ENCODE measurements at regions not wholly inside any gene's neighbourhood (a gene's known extent, or its start where the extent isn't known, plus 50 kb on each side); places are given as distances from the start of the nearest gene placed in this dataset.

DNA sequence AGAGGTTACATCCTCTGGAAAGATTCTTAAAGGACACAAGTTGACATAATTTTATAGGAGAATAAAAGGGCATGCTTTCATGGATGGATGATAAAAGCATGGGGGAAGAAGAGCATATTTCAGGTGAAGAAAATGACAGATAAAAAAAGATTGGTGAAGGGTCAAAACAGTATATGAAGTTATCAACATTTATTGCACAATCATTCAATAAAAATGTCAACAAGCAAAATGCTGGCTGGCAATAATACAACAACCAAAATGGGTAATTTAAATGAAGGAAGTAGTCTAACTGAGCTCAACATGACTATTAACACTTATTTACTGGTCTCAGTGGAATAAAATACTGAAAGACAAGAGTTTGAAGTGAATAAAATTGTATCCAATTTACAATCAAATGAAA lies 696.7 kb downstream of the SQOR start:
- no peaks in the 10 kb centered on the region for H3K4me1 ChIP-seq (ENCODE audit: control insufficient read depth in 4 of 4, insufficient read depth in 4 of 4, low read length in 3 of 4)
- no peak overlapping the region for H3K27ac ChIP-seq (ENCODE audit: low read depth in 1 of 2, low read length in 2 of 2)
- H3K9me3 ChIP-seq (ENCODE audit: control insufficient read depth in 4 of 4, low read length in 3 of 4), result no peaks in the 10 kb centered on the region
- no peak overlapping the region for H3K4me3 ChIP-seq (ENCODE audit: low read depth in 1 of 3, low read length in 3 of 3)
- TF ChIP-seq, protein P1, sequence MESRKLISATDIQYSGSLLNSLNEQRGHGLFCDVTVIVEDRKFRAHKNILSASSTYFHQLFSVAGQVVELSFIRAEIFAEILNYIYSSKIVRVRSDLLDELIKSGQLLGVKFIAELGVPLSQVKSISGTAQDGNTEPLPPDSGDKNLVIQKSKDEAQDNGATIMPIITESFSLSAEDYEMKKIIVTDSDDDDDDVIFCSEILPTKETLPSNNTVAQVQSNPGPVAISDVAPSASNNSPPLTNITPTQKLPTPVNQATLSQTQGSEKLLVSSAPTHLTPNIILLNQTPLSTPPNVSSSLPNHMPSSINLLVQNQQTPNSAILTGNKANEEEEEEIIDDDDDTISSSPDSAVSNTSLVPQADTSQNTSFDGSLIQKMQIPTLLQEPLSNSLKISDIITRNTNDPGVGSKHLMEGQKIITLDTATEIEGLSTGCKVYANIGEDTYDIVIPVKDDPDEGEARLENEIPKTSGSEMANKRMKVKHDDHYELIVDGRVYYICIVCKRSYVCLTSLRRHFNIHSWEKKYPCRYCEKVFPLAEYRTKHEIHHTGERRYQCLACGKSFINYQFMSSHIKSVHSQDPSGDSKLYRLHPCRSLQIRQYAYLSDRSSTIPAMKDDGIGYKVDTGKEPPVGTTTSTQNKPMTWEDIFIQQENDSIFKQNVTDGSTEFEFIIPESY (IDR thresholded peaks at IDR 0.05), result no peak
- TF ChIP-seq JUND (IDR thresholded peaks at IDR 0.05) (no peak), YY1 (IDR thresholded peaks at IDR 0.05) (no peak), FOXA1 (IDR thresholded peaks at IDR 0.05) (no peak), NR2F2 (IDR thresholded peaks at IDR 0.05) (no peak), EGR1 (IDR thresholded peaks at IDR 0.05; ENCODE audit: low read depth in 2 of 2) (no peak), ATF3 (IDR thresholded peaks at IDR 0.05) (no peak), RAD21 (IDR thresholded peaks at IDR 0.05) (no peak), TAF1 (conservative IDR thresholded peaks at IDR 0.05) (no peak), GABPA (IDR thresholded peaks at IDR 0.05 in 1 of 2, conservative IDR thresholded peaks at IDR 0.05 in 1 of 2) (no peak)
- TF ChIP-seq, protein P2, sequence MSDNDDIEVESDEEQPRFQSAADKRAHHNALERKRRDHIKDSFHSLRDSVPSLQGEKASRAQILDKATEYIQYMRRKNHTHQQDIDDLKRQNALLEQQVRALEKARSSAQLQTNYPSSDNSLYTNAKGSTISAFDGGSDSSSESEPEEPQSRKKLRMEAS (IDR thresholded peaks at IDR 0.05), result no peak
- H3K27me3 ChIP-seq (ENCODE audit: control insufficient read depth in 4 of 4, insufficient read depth in 4 of 4, low read length in 3 of 4), result no peaks in the 10 kb centered on the region
- no peaks in the 10 kb centered on the region for H3K36me3 ChIP-seq (ENCODE audit: control insufficient read depth in 4 of 4, insufficient read depth in 3 of 4, low read depth in 1 of 4, low read length in 3 of 4)
- H3K9ac ChIP-seq (ENCODE audit: low read depth in 1 of 2, low read length in 2 of 2), result no peak overlapping the region
- no peak for DNase-seq (ENCODE audit: low spot score)

DNA sequence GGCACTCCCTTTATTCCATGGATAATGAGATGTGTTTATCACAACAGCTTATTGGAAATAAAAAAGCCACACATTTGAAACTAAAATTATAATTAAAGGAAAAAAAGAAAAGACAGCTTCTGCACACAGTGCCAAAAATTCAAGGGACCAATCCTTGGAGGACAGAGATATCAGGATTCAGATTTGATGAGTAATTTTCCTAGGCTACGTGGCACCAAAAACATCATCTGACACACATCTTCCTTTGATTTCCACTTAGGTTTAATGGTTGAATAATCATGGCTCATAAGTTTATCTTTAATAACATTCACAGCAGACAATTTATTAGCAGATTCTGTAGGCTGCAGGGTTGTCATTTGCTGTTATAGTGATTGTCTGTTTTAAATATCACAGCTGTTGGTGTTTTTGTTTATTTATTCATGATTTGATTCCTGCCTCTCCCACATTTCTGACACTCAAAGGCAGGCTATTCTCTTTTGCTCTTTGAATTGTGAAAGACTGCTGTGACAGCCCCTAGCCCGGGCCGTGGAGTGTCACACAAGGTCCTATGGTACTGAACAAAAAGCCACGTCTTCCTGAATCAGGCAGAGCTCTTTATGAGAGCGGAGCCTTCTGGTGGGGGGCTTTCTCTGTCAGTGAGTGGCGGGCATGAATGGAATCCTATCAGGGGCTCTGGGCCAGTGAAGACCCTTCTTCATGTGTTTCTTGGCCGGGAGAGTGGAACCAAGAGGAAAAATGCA lies 708.5 kb downstream of the SQOR start:
- H3K9me3 ChIP-seq (ENCODE audit: control insufficient read depth in 4 of 4, low read length in 3 of 4), result peaks cover 0 to 3% (median 0%) of the 10 kb centered on the region in 4 donors
- H3K4me1 ChIP-seq (ENCODE audit: control insufficient read depth in 4 of 4, insufficient read depth in 4 of 4, low read length in 3 of 4), result no peaks in the 10 kb centered on the region
- H3K27ac ChIP-seq (ENCODE audit: low read depth in 1 of 2, low read length in 2 of 2), result no peak overlapping the region
- H3K27me3 ChIP-seq (ENCODE audit: control insufficient read depth in 4 of 4, insufficient read depth in 4 of 4, low read length in 3 of 4), result peaks cover 0 to 2% (median 0%) of the 10 kb centered on the region in 4 donors
- TF ChIP-seq, protein P3, sequence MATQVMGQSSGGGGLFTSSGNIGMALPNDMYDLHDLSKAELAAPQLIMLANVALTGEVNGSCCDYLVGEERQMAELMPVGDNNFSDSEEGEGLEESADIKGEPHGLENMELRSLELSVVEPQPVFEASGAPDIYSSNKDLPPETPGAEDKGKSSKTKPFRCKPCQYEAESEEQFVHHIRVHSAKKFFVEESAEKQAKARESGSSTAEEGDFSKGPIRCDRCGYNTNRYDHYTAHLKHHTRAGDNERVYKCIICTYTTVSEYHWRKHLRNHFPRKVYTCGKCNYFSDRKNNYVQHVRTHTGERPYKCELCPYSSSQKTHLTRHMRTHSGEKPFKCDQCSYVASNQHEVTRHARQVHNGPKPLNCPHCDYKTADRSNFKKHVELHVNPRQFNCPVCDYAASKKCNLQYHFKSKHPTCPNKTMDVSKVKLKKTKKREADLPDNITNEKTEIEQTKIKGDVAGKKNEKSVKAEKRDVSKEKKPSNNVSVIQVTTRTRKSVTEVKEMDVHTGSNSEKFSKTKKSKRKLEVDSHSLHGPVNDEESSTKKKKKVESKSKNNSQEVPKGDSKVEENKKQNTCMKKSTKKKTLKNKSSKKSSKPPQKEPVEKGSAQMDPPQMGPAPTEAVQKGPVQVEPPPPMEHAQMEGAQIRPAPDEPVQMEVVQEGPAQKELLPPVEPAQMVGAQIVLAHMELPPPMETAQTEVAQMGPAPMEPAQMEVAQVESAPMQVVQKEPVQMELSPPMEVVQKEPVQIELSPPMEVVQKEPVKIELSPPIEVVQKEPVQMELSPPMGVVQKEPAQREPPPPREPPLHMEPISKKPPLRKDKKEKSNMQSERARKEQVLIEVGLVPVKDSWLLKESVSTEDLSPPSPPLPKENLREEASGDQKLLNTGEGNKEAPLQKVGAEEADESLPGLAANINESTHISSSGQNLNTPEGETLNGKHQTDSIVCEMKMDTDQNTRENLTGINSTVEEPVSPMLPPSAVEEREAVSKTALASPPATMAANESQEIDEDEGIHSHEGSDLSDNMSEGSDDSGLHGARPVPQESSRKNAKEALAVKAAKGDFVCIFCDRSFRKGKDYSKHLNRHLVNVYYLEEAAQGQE (IDR thresholded peaks at IDR 0.05), result no peak
- TF ChIP-seq EGR1 (IDR thresholded peaks at IDR 0.05; ENCODE audit: low read depth in 2 of 2), result no peak
- no peak for TF ChIP-seq NR2F2 (IDR thresholded peaks at IDR 0.05)
- no peak for TF ChIP-seq FOXA2 (IDR thresholded peaks at IDR 0.05)
- H3K36me3 ChIP-seq (ENCODE audit: control insufficient read depth in 4 of 4, insufficient read depth in 3 of 4, low read depth in 1 of 4, low read length in 3 of 4), result no peaks in the 10 kb centered on the region
- WGBS, result 64% methylated on average over 7 of the region's 7 CpGs
- H3K4me3 ChIP-seq (ENCODE audit: low read depth in 1 of 3, low read length in 3 of 3), result no peak overlapping the region
- no peak overlapping the region for H3K9ac ChIP-seq (ENCODE audit: low read depth in 1 of 2, low read length in 2 of 2)
- DNase-seq (ENCODE audit: low spot score), result no peak
